ENCODE measurements at regions not wholly inside any gene's neighbourhood (a gene's known extent, or its start where the extent isn't known, plus 50 kb on each side); places are given as distances from the start of the nearest gene placed in this dataset.

- TF ChIP-seq, protein P1, sequence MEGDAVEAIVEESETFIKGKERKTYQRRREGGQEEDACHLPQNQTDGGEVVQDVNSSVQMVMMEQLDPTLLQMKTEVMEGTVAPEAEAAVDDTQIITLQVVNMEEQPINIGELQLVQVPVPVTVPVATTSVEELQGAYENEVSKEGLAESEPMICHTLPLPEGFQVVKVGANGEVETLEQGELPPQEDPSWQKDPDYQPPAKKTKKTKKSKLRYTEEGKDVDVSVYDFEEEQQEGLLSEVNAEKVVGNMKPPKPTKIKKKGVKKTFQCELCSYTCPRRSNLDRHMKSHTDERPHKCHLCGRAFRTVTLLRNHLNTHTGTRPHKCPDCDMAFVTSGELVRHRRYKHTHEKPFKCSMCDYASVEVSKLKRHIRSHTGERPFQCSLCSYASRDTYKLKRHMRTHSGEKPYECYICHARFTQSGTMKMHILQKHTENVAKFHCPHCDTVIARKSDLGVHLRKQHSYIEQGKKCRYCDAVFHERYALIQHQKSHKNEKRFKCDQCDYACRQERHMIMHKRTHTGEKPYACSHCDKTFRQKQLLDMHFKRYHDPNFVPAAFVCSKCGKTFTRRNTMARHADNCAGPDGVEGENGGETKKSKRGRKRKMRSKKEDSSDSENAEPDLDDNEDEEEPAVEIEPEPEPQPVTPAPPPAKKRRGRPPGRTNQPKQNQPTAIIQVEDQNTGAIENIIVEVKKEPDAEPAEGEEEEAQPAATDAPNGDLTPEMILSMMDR (IDR thresholded peaks at IDR 0.05): no peak
- no peak for TF ChIP-seq POLR2A (IDR thresholded peaks at IDR 0.05)
Measured at GRCh38 chrX:150312931-150313330, 50.2 kb upstream of the MAMLD1 start.

All from adrenal gland (tissue), 5 donors.